ENCODE measurements at regions not wholly inside any gene's neighbourhood (a gene's known extent, or its start where the extent isn't known, plus 50 kb on each side); places are given as distances from the start of the nearest gene placed in this dataset.

GRCh38 chr2:65728477-65729180, 296.2 kb upstream of the SPRED2 start:
- in situ Hi-C loops (cut with MboI; ENCODE audit: low sequenced_read_pairs): no loop called here
- ATAC-seq (ENCODE audit: low read depth): no peak

More at GRCh38 chr2:65728477-65729180, 296.2 kb upstream of the SPRED2 start:
- no peak overlapping the region for H3K23ac ChIP-seq (ENCODE audit: low read depth, low read length)
- H3K36me3 ChIP-seq (ENCODE audit: control insufficient read depth, insufficient read depth, low read length): no peaks in the 10 kb centered on the region
- intact Hi-C loops (cut with micrococcal nuclease) (no loop called here), dilution Hi-C loops (cut with HindIII; ENCODE audit: low sequenced_read_pairs, unreplicated experiment) (no loop called here)
- no peak overlapping the region for H4K8ac ChIP-seq (ENCODE audit: low read depth in 2 of 2, low read length in 2 of 2)
- H3K79me1 ChIP-seq (ENCODE audit: low read depth in 1 of 2, low read length in 2 of 2): no peaks in the 10 kb centered on the region
- no peak overlapping the region for H3K18ac ChIP-seq (ENCODE audit: low read depth, low read length)
- peaks cover 4% of the 10 kb centered on the region for H3K27me3 ChIP-seq (ENCODE audit: control insufficient read depth, insufficient read depth, low read length)
- TF ChIP-seq SMC3 (IDR thresholded peaks at IDR 0.05; ENCODE audit: low read depth, low read length) (no peak), FOS (IDR thresholded peaks at IDR 0.05; ENCODE audit: low read depth, low read length) (no peak), CHD1 (IDR thresholded peaks at IDR 0.05; ENCODE audit: low read depth, low read length) (no peak), BHLHE40 (IDR thresholded peaks at IDR 0.05; ENCODE audit: low read depth, low read length) (no peak), CEBPB (IDR thresholded peaks at IDR 0.05; ENCODE audit: low read depth, low read length) (no peak), RAD21 (IDR thresholded peaks at IDR 0.05; ENCODE audit: low read length) (no peak), RFX5 (IDR thresholded peaks at IDR 0.05; ENCODE audit: low read depth, low read length) (no peak), CTCF (conservative IDR thresholded peaks at IDR 0.05; ENCODE audit: low read depth, low read length) (no peak), RCOR1 (IDR thresholded peaks at IDR 0.05; ENCODE audit: insufficient replicate concordance, low read length) (no peak), POLR2A (IDR thresholded peaks at IDR 0.05; ENCODE audit: low read depth, low read length) (no peak), MAFK (IDR thresholded peaks at IDR 0.05; ENCODE audit: low read depth, low read length) (no peak), MXI1 (IDR thresholded peaks at IDR 0.05; ENCODE audit: borderline replicate concordance, low read depth, low read length) (no peak), ELK1 (IDR thresholded peaks at IDR 0.05; ENCODE audit: borderline replicate concordance, low read depth, low read length) (no peak), MAZ (IDR thresholded peaks at IDR 0.05; ENCODE audit: borderline replicate concordance, low read depth, low read length) (no peak)
- TF ChIP-seq, protein P1, sequence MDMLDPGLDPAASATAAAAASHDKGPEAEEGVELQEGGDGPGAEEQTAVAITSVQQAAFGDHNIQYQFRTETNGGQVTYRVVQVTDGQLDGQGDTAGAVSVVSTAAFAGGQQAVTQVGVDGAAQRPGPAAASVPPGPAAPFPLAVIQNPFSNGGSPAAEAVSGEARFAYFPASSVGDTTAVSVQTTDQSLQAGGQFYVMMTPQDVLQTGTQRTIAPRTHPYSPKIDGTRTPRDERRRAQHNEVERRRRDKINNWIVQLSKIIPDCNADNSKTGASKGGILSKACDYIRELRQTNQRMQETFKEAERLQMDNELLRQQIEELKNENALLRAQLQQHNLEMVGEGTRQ (IDR thresholded peaks at IDR 0.05; ENCODE audit: low read depth, low read length): no peak
- H2AFZ ChIP-seq (replicated peaks; ENCODE audit: low read length, poor library complexity): no peak overlapping the region
- no peak overlapping the region for H4K5ac ChIP-seq (ENCODE audit: low read depth, low read length)
- H3K4me3 ChIP-seq (ENCODE audit: insufficient read depth, low read depth, low read length): no peak overlapping the region
- H2BK5ac ChIP-seq (ENCODE audit: low read depth, low read length, poor library complexity, severe bottlenecking): no peak overlapping the region
- no peak overlapping the region for H2AK5ac ChIP-seq (ENCODE audit: low read depth, low read length)
- no CpG with 5 or more reads among the region's 5 CpGs for WGBS, 2 experiments (ENCODE audit: extremely low coverage in 2 of 2, insufficient read length in 1 of 2)
- BruUV-seq (replicated peaks): no TSS peak
- H3K14ac ChIP-seq (replicated peaks; ENCODE audit: low read depth, low read length): no peak overlapping the region
- H4K91ac ChIP-seq (ENCODE audit: insufficient read depth, low read depth, low read length): no peak overlapping the region
- no peak overlapping the region for H2BK20ac ChIP-seq (ENCODE audit: low read depth, low read length)
- ChIA-PET POLR2A (ENCODE audit: unreplicated experiment) (no interaction called here), CTCF (no interaction called here)
- no peaks in the 10 kb centered on the region for H3K9me3 ChIP-seq (ENCODE audit: control insufficient read depth, insufficient read depth, low read length)
- no peaks in the 10 kb centered on the region for H4K20me1 ChIP-seq (ENCODE audit: insufficient read depth, low read length)
- no peak overlapping the region for H2AK9ac ChIP-seq (replicated peaks; ENCODE audit: low read depth, low read length, poor library complexity)
- H3K4me2 ChIP-seq (ENCODE audit: low read depth, low read length): no peak overlapping the region
- H3K9me1 ChIP-seq (ENCODE audit: insufficient read depth, low read length): no peaks in the 10 kb centered on the region
- H3K27ac ChIP-seq (ENCODE audit: insufficient read depth, low read length): no peak overlapping the region
- no peaks in the 10 kb centered on the region for H3K4me1 ChIP-seq (ENCODE audit: control insufficient read depth, insufficient read depth, low read length)
- no peak overlapping the region for H3K9ac ChIP-seq (ENCODE audit: low read depth, low read length)
- no peak overlapping the region for H2BK15ac ChIP-seq (ENCODE audit: low read depth, low read length)
- DNase-seq: no peak
- H3K56ac ChIP-seq (ENCODE audit: extremely low read depth, insufficient read depth, low read length): no peak overlapping the region
- H2BK120ac ChIP-seq (ENCODE audit: low read depth, low read length): no peak overlapping the region
- no peak overlapping the region for H3K4ac ChIP-seq (ENCODE audit: low read depth, low read length)

Measured in IMR-90 (cell line).